ENCODE measurements at regions not wholly inside any gene's neighbourhood (a gene's known extent, or its start where the extent isn't known, plus 50 kb on each side); places are given as distances from the start of the nearest gene placed in this dataset.

DNA sequence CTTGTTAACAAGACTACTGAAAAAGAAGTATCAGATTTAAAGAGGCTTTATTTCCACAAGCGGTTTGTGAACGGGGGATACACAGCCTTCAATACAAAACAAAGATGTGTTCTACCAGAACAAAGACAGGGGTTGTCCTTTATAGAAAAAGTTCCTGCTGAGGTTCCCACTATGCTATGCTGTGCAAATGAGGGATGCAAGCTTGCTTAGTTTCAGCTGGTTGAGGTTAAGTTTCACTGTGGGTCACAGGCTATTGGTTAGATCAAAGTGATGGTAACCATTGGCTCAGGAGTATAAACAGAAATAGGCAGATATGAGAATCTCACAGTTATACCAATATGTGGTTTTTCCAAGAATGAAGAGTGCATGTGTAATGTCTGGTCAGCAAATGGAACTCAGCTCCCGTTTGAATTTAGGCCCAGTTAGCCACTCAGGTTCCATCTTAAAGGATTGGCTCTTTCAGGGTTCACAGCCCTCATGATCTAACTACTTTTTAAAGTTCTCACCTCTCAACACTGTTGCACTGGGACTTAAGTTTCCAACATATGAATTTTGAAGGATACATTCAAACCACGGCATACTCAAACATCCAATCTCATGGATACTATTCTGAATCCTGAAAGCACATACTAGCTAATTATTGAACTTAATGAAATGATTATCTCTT lies 215.4 kb upstream of the DCN start:
- H3K36me3 Mint-ChIP-seq = no peaks in the 10 kb centered on the region
- TF ChIP-seq, protein P1, sequence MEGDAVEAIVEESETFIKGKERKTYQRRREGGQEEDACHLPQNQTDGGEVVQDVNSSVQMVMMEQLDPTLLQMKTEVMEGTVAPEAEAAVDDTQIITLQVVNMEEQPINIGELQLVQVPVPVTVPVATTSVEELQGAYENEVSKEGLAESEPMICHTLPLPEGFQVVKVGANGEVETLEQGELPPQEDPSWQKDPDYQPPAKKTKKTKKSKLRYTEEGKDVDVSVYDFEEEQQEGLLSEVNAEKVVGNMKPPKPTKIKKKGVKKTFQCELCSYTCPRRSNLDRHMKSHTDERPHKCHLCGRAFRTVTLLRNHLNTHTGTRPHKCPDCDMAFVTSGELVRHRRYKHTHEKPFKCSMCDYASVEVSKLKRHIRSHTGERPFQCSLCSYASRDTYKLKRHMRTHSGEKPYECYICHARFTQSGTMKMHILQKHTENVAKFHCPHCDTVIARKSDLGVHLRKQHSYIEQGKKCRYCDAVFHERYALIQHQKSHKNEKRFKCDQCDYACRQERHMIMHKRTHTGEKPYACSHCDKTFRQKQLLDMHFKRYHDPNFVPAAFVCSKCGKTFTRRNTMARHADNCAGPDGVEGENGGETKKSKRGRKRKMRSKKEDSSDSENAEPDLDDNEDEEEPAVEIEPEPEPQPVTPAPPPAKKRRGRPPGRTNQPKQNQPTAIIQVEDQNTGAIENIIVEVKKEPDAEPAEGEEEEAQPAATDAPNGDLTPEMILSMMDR (conservative IDR thresholded peaks at IDR 0.05) = no peak
- no peak overlapping the region for H3K4me3 Mint-ChIP-seq
- no peaks in the 10 kb centered on the region for H3K27me3 Mint-ChIP-seq
- no peak for DNase-seq (ENCODE audit: extremely low spot score, unreplicated experiment)
- H3K27ac Mint-ChIP-seq = no peak overlapping the region
- no peaks in the 10 kb centered on the region for H3K4me1 Mint-ChIP-seq (ENCODE audit: unreplicated experiment)
- H3K9me3 Mint-ChIP-seq = peaks cover under 1% of the 10 kb centered on the region

DNA sequence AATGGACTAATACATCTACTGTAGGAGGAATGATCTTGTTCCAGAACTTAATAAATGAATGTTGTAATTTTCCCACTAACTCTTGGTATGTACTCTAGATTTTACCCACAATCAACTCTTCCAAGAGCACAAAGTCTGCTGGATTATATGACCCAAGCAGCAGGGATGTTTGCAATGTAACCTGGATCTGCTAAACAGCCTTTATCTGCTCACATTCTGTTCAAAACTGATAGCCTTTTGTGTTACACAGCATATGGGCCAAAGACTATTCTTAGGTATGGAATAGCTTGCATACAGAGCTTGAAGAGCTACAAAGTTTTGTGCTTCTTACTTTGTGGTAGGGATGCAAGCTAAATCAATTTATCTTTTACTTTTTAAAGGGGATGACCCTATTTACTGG lies 213.7 kb upstream of the DCN start:
- H3K36me3 Mint-ChIP-seq = no peaks in the 10 kb centered on the region
- H3K9me3 Mint-ChIP-seq = peaks cover 14% of the 10 kb centered on the region
- DNase-seq (ENCODE audit: extremely low spot score, unreplicated experiment) = no peak
- no peaks in the 10 kb centered on the region for H3K27me3 Mint-ChIP-seq
- no peak overlapping the region for H3K4me3 Mint-ChIP-seq
- H3K27ac Mint-ChIP-seq = no peak overlapping the region
- TF ChIP-seq, protein P1 (conservative IDR thresholded peaks at IDR 0.05) = no peak
- no peaks in the 10 kb centered on the region for H3K4me1 Mint-ChIP-seq (ENCODE audit: unreplicated experiment)

DNA sequence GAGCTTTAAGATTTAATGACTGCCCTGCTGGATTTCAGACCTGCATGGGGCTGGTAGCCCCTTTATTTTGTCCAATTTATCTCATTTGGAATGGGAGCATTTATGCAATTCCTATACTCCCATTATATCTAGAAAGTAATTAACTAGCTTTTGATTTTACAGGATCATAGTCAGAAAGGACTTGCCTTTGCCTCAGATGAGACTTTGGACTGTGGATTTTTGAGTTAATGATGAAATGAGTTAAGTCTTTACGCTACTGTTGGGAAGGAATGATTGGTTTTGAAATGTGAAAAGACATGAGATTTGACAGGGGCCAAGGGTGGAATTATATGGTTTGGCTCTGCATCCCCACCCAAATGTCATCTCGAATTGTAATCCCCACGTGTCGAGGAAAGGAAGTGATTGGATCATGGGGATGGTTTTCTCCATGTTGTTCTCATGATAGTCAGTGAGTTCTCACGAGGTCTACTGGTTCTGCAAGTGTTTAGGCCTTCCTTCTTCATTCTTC lies 213.1 kb upstream of the DCN start:
- TF ChIP-seq, protein P1 (conservative IDR thresholded peaks at IDR 0.05) = no peak
- Mint-ChIP-seq H3K9me3 (peaks cover 16% of the 10 kb centered on the region), H3K4me3 (no peak overlapping the region), H3K27me3 (no peaks in the 10 kb centered on the region), H3K27ac (no peak overlapping the region), H3K4me1 (ENCODE audit: unreplicated experiment) (no peaks in the 10 kb centered on the region), H3K36me3 (no peaks in the 10 kb centered on the region)
- DNase-seq (ENCODE audit: extremely low spot score, unreplicated experiment) = no peak

DNA sequence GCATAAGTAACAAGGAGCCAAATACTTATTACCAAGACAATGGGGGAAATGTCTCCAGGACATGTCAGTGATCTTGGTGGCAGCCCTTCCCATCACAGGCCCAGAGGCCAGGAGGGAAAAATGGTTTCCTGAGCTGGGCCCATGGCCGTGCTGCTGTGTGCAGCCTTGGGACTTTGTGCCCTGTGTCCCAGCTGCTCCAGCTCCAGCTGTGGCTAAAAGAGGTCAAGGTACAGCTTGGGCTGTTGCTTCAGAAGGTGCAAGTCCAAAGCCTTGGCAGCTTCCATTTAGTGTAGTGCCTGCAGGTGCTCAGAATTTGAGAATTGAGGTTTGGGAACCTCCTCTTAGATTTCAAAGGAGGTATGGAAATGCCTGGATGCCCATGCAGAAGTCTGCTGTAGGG lies 212.3 kb upstream of the DCN start:
- Mint-ChIP-seq H3K27ac (no peak overlapping the region), H3K4me1 (ENCODE audit: unreplicated experiment) (no peaks in the 10 kb centered on the region), H3K36me3 (no peaks in the 10 kb centered on the region), H3K9me3 (peaks cover 18% of the 10 kb centered on the region), H3K27me3 (no peaks in the 10 kb centered on the region), H3K4me3 (no peak overlapping the region)
- TF ChIP-seq, protein P1 (conservative IDR thresholded peaks at IDR 0.05) = no peak
- DNase-seq (ENCODE audit: extremely low spot score, unreplicated experiment) = no peak

DNA sequence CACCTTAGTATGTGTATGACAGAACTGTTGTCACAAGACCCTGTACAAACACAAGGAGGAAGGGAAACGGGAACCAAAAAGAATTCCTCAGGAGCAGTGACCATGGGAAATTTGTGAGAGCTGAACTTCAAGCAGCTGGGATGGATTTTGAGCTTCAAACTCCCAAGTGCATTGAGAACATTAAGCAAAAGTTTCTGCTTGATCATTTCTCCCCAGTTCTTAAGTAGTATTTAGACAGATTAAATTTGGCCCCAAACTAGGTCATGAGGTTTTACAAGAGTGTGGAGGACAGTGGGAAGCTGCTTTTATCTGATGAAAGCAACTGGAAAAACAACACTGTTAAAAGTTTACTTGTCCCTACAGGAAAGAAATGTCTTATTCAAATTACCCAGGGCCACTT lies 206.0 kb upstream of the DCN start:
- TF ChIP-seq, protein P1 (conservative IDR thresholded peaks at IDR 0.05) = no peak
- H3K4me3 Mint-ChIP-seq = no peak overlapping the region
- H3K9me3 Mint-ChIP-seq = peaks cover 23% of the 10 kb centered on the region
- DNase-seq (ENCODE audit: extremely low spot score, unreplicated experiment) = no peak
- H3K27ac Mint-ChIP-seq = no peak overlapping the region
- H3K4me1 Mint-ChIP-seq (ENCODE audit: unreplicated experiment) = peaks cover 11% of the 10 kb centered on the region
- no peaks in the 10 kb centered on the region for H3K27me3 Mint-ChIP-seq
- peaks cover 3% of the 10 kb centered on the region for H3K36me3 Mint-ChIP-seq
